CD4-positive, alpha-beta T cell treated with Interleukin-15 for 1 hour (primary cell): ENCODE measurements at regions not wholly inside any gene's neighbourhood (a gene's known extent, or its start where the extent isn't known, plus 50 kb on each side); places are given as distances from the start of the nearest gene placed in this dataset.

ENCODE experiments used
- DNase-seq: peaks from one replicate; pipeline ENCODE4 v3.0.0-alpha.2; 2020

DNA sequence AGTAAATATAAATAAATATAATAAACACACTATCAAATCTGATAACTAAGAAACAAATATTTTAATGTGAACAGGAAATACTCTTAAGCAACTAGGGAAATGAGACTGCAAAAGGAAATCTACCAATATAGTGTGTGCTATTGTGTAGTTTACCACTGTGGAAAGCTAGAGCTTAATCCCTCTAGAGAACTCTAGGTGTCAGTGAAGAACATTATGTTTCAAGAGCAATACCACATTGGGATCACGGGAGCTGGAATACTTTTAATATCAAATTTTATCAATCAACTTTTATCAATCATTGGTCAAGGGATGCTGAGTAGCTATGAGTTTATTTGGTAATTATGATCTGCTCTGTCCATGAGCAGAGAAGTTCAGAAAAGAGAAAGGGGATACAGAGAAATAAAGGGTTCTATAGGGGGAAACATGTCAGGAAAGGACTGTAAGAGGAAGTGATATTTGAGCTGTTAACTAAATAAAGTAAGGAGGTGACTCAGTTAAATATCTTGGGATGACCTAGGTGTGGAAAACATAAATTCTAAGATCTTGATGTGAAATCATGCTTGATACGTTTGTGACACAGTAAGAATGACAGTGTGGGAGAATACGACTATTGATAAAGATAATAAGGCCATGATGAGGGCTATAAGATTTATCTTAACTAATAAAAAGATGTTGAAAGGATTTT lies 762.2 kb upstream of the ALCAM start:
- DNase-seq, result no peak

DNA sequence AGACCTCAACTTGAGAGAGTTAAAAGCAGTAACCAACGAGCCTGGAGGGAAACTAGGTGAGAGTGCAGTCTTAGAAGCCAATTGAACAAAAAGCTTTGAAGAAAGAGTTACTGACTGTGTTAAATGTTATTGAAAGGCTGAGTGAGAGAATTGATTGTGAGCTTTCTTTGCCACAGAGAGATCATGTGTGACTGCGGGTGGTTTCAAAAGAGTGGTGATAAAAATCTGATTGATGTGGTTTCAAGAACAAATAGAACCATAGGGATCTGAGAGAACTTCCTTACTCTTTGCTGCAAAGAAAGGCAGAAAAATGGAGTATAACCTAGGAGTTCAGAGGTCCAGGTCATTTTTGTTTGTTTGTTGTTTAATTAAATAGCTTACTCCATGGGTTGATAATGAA lies 759.9 kb upstream of the ALCAM start:
- no peak for DNase-seq

DNA sequence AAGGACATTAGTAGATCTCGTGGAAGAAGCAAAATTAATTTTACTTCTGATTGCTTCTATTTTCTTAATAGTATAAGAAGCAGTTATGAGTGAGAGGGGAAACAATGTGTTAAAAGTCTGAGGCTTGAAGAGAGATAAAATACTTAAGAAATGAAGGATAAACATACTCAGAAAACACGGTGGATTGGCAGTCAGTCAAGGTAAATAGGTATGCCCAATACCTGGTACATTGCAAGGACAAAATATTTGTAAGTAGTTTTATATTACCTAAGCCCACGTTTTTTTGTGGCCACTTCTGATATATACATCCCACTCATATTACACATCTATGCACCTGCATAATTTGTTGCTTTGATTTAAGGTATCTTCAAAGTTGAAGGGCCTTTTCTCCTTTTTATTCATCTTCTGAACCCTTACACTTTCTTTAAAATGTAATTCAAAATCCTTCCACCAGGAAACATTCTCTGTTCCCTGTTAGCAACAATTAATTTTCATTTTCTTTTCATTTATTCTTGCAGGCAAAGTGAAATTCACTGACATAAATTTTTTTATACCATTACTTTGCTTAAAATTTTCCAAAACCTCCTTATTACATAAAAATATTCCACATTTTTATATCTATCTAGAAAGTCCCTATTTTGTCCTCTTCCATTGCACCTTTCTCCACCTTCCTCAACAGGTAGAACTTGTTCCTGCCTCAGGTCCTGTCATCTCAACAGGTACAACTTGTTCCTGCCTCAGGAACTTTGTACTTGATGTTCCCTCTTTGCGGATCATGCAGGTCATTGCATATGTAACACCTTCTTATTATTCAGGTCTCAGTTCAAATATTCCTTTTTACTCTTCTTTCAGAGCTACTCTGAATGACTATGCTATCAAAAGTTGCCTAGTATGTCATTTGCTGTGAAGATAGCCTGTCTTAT lies 755.7 kb upstream of the ALCAM start:
- DNase-seq, result no peak

DNA sequence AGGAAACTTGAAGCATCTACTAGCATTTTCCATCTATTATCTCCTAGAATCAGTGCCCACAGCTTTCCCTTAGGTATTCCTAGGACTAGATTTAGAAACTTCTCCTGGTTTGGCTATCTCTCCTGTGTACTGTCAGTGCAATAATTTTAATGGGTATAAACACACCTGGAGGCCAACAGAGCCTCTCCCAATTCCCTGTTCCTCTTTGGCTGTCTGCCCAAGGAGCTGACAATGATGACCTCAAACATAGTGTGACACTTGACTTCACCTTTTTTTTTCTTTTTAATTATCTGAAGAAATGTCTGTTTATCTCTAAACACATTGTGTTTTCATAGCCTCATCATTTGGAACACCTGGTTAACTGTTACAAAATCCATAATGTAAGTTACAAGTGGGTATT lies 754.5 kb upstream of the ALCAM start:
- DNase-seq, result no peak

DNA sequence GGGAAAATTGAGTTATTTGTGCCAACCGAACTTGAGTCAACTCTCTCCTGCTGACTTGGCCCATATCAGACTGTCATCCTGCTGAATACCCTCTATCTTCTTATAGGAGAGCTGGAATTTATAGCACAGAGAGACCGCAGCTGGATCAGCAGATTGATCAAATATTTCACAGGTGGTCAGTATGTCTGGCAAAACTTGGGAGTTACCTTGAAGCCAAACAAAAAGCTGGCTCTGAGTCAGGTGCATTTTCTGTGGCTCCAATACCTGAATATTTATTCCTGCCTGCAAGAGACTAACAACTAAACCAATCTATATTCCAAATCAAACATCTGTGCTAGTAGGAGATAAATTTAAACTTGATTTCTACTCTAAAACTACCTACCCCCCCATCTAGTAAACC lies 752.1 kb upstream of the ALCAM start:
- DNase-seq, result no peak

DNA sequence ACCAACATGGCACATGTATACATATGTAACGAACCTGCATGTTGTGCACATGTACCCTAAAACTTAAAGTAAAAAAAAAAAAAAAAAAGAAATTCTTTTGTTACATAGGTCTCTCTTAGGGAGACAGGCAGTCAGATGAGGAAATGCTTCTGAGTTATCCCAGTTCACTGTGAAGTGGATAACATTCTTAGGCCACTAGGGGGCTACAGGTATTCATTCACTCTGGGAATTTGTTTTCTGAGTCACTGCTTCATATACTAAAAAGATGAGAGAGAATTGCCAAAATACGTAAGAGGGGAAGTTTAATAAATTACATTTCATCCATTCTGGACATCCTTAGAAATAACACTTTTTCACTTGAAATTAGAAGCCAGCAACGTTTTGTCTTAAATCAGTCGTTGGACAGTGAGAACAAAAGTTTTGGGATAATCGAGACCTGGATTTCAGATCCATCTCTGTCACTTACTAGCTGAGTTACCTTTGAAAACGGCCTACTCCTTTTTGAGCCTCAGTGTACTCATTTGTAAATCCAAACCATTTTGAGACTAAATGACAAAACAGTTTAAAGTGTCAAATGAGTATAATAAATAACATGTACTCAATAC lies 738.4 kb upstream of the ALCAM start:
- no peak for DNase-seq

DNA sequence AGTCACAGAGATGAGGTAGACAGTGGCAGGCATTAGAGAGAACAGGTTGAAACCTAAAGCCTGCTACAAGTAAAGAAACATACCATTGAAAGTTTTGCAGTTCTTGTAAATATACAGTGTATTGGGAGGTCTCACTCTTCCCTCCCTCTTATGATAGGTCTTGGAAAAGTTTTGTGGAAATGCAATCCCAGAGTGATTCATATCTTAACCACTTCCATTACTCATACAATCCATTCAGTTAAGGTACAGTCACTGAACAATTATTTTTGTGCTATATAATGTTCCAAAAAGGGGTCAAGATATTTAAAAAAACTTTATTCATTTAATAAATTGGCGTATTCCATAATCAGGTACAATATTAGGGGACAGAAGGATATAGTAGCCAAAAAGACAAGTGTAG lies 737.7 kb upstream of the ALCAM start:
- no peak for DNase-seq

DNA sequence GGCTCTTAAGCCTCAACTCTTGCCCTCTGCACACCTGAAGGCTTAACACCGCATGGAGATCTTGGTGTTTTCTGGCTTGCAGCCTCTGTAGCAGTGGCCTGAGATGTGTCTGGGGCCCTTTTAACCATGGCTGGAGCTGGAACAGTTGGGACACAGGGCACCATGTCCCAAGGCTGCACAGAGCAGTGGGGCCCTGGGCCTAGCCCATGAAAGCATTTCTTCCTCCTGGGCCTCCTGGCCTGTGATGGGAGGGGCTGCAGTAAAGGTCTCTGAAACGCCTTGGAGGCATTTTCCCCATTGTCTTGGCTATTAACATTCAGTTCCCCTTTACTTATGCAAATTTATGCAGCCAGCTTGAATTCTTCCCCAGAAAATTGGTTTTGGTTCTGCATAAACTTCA lies 735.5 kb upstream of the ALCAM start:
- no peak for DNase-seq

DNA sequence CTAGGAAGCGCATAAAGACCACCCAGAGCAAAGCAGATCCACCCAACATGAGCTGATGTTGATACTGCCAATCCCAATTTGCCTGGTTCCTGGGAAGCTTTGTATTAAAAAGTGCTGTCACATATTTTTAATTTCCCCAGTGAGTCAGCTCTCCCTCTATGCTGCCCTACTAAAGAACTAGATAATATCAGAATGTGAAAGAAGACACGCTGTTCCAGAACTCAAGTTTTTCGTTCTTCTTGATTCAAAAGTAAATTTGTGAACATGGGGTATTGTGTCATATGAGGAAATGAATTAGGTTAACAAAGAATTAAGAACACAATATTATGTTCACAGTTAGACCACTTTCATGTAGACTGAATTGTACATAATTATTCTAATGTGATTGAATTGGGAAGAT lies 734.2 kb upstream of the ALCAM start:
- no peak for DNase-seq

DNA sequence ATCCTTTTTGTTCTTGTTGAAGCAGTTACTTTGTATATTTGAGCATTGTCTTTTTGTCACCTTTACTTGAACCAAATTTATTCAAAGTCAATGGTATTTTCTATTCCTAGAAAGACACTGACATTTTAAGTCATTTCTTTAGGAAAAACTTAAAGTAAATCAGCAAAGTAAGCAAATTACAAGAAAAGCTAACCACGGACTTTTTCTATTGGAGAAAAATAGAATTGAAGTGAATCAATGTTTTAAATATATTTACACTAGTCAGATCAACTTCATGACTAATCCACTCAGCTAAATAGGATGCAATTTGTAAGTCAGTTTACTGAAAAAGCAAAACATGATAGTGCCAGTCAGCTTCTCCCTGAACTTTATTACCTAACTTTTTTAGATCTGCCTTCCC lies 733.8 kb upstream of the ALCAM start:
- DNase-seq, result no peak

DNA sequence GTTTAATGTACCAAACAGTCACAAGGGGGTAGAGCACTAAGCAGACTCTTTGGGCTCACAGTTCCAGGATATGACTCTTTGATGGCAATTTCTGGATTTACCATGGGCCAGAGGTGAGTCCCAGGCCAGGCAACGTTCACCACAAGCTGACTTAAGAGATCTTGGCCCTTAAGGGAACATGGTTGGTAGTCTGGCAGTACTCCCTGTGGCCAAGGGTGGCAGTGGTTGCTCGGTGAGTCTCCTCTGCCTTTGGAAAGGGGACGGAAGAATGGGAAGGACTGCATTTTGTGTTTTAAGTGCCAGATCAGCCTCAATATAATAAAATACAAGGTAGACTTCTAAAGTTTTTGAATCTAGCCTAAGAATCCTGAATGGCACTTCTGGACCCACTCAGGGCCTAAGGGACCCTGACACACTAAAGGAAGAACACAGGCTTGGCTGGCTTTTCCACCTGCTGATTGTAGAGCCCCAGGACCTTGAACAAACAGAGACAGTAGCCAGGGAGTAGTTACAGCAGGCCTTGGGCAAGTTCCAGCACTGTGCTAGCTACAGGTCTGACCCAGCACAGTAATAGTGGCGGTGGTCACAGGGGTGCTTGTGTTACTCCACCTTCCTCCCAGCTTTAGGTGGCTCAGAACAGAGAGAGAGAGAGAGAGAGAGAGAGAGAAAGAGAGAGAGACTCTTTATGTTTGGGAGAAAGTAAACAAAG lies 730.7 kb upstream of the ALCAM start:
- DNase-seq, result no peak

DNA sequence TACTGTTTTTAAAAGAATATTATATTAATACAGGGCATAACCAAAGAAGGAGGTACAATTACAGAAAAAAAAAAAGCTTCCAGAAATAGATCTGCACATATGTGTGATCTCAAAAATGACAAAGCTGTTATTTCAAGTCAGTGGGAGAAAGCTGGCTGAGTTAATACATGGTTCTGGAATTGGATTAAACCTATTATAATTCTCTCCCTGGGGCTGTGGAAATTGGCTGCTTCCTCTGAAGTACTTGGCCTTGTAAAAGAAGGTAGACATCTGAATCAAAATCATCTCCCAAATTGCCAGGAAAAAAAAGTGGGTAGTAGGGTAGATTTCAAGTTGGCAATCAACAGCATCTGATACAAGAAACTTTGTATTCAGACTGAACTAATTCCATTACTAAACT lies 723.9 kb upstream of the ALCAM start:
- no peak for DNase-seq

DNA sequence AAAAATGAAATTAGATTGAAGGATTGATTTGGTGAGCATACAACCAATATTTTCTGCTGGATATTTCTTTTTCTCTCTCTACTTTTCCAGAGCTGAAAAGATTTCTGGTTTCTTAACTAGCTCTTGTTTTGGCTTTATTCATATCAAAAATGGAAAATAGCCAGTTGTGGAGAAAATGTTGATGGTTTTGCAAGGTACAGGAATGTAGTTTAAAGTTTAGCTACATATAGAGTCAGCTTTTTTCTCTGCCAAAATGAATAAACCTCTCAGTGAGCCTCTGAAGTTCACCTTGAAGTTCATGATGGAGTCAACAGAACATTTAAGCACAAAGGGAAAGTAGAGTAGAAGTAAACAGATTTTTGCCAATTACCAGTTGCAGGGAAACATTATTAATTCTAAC lies 720.5 kb upstream of the ALCAM start:
- DNase-seq, result no peak

DNA sequence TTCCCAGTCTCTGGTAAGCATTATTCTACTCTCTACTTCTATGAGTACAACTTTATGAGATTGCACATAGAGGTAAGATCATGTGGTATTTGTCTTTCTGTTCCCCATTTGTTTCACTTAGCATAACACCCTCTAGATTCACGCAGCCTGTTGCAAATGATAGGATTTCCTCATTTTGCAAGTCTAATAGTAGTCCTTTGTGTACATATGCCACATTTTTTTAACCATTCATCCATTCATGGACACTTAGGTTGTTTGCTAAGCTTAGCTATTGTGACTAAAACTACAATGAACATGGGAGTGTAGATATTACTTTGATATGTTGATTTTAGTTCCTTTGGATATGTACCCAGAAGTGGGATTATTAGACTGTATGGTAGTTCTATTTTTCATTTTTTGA lies 717.9 kb upstream of the ALCAM start:
- DNase-seq, result no peak

DNA sequence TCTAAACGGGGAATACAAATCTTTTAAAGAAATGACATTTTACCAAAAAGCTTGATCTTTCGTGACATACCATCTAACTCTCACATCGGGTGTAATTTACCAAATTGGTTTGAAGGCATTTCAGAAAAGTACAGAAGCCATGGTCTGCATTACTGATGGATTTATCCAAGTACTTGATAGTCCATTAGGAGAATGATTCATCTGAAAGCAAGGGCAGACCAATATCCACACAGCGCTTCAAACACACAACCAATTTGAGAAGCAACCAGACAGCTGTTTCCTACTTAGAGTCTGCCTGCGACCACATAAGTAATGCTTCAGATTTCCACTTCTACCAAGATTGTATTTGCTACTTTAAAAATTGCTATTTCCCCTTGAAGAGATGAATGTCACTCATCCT lies 697.6 kb upstream of the ALCAM start:
- no peak for DNase-seq

DNA sequence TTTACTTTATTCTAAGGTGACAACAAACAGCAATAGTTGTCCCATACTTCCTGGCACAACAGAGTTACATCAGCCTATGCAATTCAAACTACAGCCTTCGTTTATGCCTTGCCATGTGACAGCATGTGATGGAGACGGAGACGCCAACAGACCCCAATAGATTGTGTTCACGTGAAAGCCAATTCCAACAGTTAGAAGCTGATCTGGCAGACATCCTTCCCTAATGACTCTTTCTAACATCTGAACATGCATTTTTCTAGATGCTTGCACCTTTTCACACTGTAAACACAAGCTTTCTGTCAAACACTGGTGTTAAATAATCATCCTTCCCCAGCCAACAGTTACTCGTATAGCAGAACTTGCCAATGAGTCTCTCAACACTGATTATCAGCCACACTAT lies 694.4 kb upstream of the ALCAM start:
- DNase-seq, result no peak

DNA sequence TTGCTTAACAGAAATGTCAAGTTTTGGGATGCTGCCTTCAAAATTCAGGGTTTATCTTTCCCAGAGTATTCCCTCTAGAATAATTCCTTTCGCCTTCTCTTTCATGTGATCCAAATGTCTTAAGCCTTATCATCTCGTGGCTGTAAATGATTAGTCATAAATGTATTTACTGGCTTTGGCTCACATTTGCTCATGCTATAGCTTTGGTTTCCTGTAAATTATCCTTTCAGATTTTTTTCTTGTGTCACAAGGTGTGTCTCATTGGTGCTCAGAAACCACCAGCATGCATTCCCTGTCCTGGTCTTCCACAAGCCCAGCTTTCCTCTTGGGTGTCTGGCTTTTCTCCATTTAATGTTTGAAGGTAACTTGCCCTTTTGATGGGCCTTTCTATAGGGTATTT lies 692.7 kb upstream of the ALCAM start:
- DNase-seq, result no peak

DNA sequence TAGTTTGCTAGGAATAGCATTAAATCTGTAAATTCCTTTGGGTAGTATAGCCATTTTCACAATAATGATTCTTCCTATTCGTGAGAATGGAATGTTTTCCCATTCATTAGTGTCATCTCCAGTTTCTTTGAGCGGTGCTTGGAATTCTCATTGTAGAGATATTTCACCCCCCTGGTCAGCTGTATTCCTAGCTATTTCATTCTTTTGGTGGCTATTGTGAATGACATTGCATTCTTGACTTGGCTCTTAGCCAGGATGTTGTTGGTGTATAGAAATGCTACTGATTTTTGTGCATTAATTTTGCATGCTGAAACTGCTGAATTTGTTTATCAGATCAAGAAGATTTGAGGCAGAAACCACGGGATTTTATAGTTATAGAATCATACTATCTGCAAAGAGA lies 690.5 kb upstream of the ALCAM start:
- DNase-seq, result no peak

DNA sequence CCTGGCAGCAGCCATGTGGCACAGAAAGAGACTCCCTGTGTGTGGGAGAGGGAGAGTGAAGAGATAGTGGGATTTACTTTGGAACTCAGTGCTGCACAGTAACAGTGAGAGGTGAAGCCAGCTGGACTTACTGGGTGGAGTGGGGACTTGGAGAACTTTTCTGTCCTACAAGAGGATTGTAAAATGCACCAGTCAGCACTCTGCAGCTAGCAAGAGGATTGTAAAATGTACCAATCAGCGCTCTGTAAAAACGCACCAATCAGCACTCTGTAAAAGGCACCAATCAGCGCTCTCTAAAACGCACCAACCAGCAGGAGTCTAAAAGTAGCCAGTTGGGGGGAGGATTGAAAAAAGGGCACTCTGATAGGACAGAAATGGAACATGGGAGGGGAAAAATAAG lies 688.8 kb upstream of the ALCAM start:
- no peak for DNase-seq

DNA sequence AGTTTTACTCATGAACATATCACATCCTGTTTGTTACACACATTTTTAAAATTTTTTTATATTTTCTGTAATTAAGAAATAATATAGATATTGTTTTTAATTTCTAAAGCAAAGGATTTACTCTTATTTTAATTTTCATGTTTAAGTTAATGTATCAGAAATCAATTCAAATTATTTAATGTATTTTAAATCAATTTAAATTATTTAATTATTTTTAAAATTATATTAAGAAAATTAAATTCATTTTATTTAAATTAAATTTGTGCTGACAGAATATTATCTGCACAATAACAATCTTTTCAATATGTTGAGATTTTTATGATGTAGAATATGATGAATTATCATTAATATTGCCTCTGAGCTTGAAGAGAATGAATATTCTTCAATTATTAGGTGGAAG lies 681.2 kb upstream of the ALCAM start:
- no peak for DNase-seq

DNA sequence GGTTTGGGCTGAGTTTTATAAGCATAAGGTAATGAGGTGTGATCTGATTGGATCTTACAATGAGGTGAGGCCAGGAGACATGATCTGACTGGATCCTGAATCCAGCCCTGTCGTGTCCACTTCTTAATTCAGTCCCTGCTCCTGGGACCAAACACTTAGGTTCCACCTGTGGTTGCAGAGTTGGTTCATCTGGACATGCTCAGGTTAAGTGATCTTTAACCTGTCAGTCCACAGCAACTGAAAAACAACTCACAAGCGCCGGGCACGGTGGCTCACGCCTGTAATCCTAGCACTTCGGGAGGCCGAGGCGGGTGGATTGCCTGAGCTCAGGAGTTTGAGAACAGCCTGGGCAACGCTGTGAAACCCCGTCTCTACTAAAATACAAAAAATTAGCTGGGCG lies 679.3 kb upstream of the ALCAM start:
- DNase-seq, result no peak

DNA sequence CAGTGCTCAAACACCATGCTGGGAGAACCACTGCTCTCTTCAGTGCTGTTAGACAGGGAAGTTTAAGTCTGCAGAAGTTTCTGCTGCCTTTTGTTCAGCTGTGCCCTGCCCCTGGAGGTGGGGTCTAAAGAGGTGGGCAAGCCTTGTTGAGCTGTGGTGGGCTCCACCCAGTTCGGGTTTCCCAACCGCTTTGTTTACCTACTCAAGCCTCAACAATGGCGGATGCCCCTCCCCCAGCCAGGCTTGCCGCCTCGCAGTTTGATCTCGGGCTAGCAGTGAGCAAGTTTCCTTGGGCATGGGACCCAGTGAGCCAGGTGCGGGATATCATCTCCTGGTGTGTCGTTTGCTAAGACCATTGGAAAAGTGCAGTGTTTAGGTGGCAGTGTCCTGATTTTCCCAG lies 670.2 kb upstream of the ALCAM start:
- DNase-seq, result no peak

DNA sequence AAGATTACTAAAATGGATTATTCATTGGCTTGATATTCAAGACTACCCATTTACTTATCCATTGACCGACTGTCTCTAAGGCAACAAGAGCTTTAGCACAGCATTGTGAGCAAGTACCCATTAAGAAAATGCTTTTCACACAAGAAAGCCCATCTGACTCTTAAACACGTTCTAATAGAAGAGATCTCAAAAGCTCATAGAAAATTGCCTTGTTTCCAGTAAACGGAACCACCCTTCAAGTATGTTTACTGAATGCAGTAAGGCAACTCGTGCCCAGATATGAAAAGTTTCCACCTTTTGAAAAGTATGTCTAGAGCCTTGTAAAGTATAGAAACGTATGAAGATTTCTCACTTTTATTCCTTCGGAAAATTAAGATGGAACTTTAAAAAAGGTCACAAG lies 655.3 kb upstream of the ALCAM start:
- no peak for DNase-seq

DNA sequence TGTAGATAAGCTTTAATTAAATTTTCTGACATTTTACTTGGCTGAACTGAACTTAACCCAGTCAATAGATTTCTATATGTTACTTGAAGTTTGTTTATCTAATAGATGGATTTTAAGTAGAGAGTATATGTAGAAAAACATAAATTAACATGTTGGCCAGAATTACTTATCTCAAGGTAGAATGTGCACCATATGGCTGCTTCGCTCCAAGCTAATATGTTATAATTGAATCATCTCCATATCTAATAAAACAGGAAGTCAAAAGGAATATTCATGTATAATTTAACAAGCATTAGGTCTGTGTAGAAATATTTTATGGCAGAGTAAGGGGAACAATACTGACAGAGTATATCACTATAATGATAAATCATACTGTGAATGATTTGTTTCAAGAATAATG lies 650.7 kb upstream of the ALCAM start:
- DNase-seq, result no peak
